ENCODE measurements at regions not wholly inside any gene's neighbourhood (a gene's known extent, or its start where the extent isn't known, plus 50 kb on each side); places are given as distances from the start of the nearest gene placed in this dataset.

DNA sequence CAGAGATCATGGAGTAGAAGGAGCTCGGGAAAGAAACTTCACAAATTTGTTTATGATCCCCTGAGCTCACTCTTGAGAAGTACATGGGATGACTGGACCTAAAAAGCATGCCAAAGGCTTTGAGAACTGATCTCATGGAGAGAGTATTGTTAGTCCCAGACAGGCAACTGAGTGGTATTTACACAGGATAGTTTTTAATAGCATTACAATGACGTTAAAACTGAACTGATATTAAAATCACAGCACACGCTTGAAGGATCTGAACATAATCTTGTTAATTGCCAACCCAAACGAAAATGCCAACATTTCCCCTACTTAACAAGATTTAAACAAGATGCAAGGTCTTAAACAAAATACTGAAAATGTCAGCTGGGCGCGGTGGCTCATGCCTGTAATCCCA, 113.2 kb upstream of the NLGN1 start:
- intact Hi-C loops (cut with micrococcal nuclease) = no loop called here
- Histone ChIP-seq H2AFZ (ENCODE audit: low read depth, low read length, poor library complexity, severe bottlenecking) (no peak overlapping the region), H3K4me2 (ENCODE audit: low read length) (no peak overlapping the region), H3K27ac (ENCODE audit: low read depth, low read length) (no peak overlapping the region), H3K9me2 (ENCODE audit: insufficient read depth) (no peaks in the 10 kb centered on the region), H3K4me1 (ENCODE audit: control insufficient read depth in 1 of 2, insufficient read depth in 2 of 2, low read length in 2 of 2) (no peaks in the 10 kb centered on the region; a peak in 1 of 4 replicates), H3K4me3 (replicated peaks in 1 of 2; ENCODE audit: low read depth in 1 of 2, low read length in 2 of 2) (no peak overlapping the region), H3K9ac (ENCODE audit: low read length) (no peak overlapping the region), H3K79me2 (ENCODE audit: insufficient read depth, low read length) (no peaks in the 10 kb centered on the region), H4K20me1 (ENCODE audit: insufficient read depth) (no peaks in the 10 kb centered on the region), H3K27me3 (ENCODE audit: insufficient read depth, low read length) (no peaks in the 10 kb centered on the region), H3K36me3 (ENCODE audit: control insufficient read depth in 1 of 2, insufficient read depth in 2 of 2, low read length in 2 of 2) (no peaks in the 10 kb centered on the region), H3K9me3 (ENCODE audit: control insufficient read depth in 1 of 2, insufficient read depth in 1 of 2, low read depth in 1 of 2, low read length in 2 of 2) (no peaks in the 10 kb centered on the region)
- RAD21 ChIA-PET (ENCODE audit: low non-redundant PET in 1 of 2, low total read pairs in 2 of 2, uncharacterized antibody in 2 of 2, unreplicated experiment in 2 of 2) = no interaction called here
- ATAC-seq (no peak), DNase-seq (ENCODE audit: low read depth, low spot score) (no peak)
- no TSS peak for BruUV-seq (replicated peaks)
- POLR2A ChIA-PET = no interaction called here
- TF ChIP-seq, protein P1, sequence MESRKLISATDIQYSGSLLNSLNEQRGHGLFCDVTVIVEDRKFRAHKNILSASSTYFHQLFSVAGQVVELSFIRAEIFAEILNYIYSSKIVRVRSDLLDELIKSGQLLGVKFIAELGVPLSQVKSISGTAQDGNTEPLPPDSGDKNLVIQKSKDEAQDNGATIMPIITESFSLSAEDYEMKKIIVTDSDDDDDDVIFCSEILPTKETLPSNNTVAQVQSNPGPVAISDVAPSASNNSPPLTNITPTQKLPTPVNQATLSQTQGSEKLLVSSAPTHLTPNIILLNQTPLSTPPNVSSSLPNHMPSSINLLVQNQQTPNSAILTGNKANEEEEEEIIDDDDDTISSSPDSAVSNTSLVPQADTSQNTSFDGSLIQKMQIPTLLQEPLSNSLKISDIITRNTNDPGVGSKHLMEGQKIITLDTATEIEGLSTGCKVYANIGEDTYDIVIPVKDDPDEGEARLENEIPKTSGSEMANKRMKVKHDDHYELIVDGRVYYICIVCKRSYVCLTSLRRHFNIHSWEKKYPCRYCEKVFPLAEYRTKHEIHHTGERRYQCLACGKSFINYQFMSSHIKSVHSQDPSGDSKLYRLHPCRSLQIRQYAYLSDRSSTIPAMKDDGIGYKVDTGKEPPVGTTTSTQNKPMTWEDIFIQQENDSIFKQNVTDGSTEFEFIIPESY (IDR thresholded peaks at IDR 0.05; ENCODE audit: extremely low read depth, insufficient replicate concordance, low read length) = no peak
- TF ChIP-seq EGR1 (IDR thresholded peaks at IDR 0.05; ENCODE audit: low read depth) (no peak), CBX3 (IDR thresholded peaks at IDR 0.05; ENCODE audit: low read depth) (no peak), SP1 (IDR thresholded peaks at IDR 0.05; ENCODE audit: low read depth) (no peak), POLR2AphosphoS5 (IDR thresholded peaks at IDR 0.05; ENCODE audit: low read depth, low read length) (no peak), TCF7L2 (IDR thresholded peaks at IDR 0.05; ENCODE audit: borderline replicate concordance, extremely low read depth, insufficient read depth, insufficient read length) (no peak), ZNF274 (IDR thresholded peaks at IDR 0.05; ENCODE audit: low read depth, low read length) (no peak), EZH2 (IDR thresholded peaks at IDR 0.05) (no peak), REST (IDR thresholded peaks at IDR 0.05; ENCODE audit: low read depth) (no peak), RAD21 (IDR thresholded peaks at IDR 0.05; ENCODE audit: low read depth) (no peak), YY1 (IDR thresholded peaks at IDR 0.05; ENCODE audit: extremely low read depth, insufficient replicate concordance, low read depth, low read length) (no peak)
- TF ChIP-seq, protein P2, sequence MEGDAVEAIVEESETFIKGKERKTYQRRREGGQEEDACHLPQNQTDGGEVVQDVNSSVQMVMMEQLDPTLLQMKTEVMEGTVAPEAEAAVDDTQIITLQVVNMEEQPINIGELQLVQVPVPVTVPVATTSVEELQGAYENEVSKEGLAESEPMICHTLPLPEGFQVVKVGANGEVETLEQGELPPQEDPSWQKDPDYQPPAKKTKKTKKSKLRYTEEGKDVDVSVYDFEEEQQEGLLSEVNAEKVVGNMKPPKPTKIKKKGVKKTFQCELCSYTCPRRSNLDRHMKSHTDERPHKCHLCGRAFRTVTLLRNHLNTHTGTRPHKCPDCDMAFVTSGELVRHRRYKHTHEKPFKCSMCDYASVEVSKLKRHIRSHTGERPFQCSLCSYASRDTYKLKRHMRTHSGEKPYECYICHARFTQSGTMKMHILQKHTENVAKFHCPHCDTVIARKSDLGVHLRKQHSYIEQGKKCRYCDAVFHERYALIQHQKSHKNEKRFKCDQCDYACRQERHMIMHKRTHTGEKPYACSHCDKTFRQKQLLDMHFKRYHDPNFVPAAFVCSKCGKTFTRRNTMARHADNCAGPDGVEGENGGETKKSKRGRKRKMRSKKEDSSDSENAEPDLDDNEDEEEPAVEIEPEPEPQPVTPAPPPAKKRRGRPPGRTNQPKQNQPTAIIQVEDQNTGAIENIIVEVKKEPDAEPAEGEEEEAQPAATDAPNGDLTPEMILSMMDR (IDR thresholded peaks at IDR 0.05 in 2 of 3, conservative IDR thresholded peaks at IDR 0.05 in 1 of 3; ENCODE audit: borderline replicate concordance in 1 of 3, insufficient read depth in 1 of 3, low read depth in 2 of 3, low read length in 2 of 3) = no peak
- CTCF ChIA-PET = no interaction called here
